K562 (cell line): ENCODE measurements at regions not wholly inside any gene's neighbourhood (a gene's known extent, or its start where the extent isn't known, plus 50 kb on each side); places are given as distances from the start of the nearest gene placed in this dataset.

Experiments
- ATAC-seq: fragments of 200-7000 bp; cut with Tn5 transposase; 3 replicates; pipeline ENCODE4 v1.9.1; 2020; ENCODE audit warnings: moderate library complexity
- BruUV-seq: library from RNA; stranded (reverse); fragments of 400-500 nt; replicated peaks from 2 replicates; lab custom pipeline; 2021; lab: Mats Ljungman, UMichigan
- CTCF ChIA-PET: fragments of 300-600 bp; formaldehyde crosslinking; extraction: SDS; loops from one replicate; lab custom pipeline; 2021; ENCODE audit warnings: low intra/inter-chr PET ratio; lab: Yijun Ruan, JAX
- POLR2A ChIA-PET: fragments of 300-600, 350-650 bp; sonication (Branson Sonifier 250); formaldehyde crosslinking; extraction: SDS; loops from one replicate; lab custom pipeline; 2021; ENCODE audit warnings: antibody characterized with exemption, inconsistent platforms; lab: Yijun Ruan, JAX
- DNase-seq, 4 experiments: peaks; one replicate each; pipeline versions ENCODE4 v3.0.0 to v3.0.0-alpha.2; 2011 to 2018; ENCODE audit warnings: low spot score in 3 of 4, mixed read lengths in 3 of 4; ENCODE audit errors: extremely low read depth in 1 of 4
- FAIRE-seq: peaks from 2 replicates; lab custom pipeline; 2011; peaks lifted over from hg19 to GRCh38; lab: Jason Lieb, UNC
- H2AFZ ChIP-seq: 2 replicates; pipeline ENCODE4 v1.6.0; 2011; ENCODE audit warnings: low read depth, low read length, control low read depth, inconsistent platforms
- H3K27ac ChIP-seq: fragments of 200-600 bp; 3 replicates; pipeline ENCODE4 v1.8.0; 2011; ENCODE audit warnings: low read depth, mild to moderate bottlenecking, control low read depth, inconsistent platforms, low read length, moderate library complexity, mixed read lengths; ENCODE audit errors: extremely low read depth
- H3K27me3 ChIP-seq, 2 experiments: fragments of 300-600 bp in 1 of 2; 2 replicates in 1 of 2; 3 replicates in 1 of 2; pipeline versions ENCODE4 v1.6.0 to v1.8.0; 2011; ENCODE audit warnings: inconsistent platforms in 2 of 2, low read length in 2 of 2, mild to moderate bottlenecking in 1 of 2, mixed read lengths in 1 of 2, moderate library complexity in 1 of 2; ENCODE audit not compliant: control insufficient read depth in 2 of 2, insufficient read depth in 2 of 2
- H3K36me3 ChIP-seq: fragments of 300-600 bp; 3 replicates; pipeline ENCODE4 v1.8.0; 2011; ENCODE audit warnings: mild to moderate bottlenecking, low read length, inconsistent platforms; ENCODE audit not compliant: control insufficient read depth, insufficient read depth
- H3K4me1 ChIP-seq, 2 experiments: fragments of 200-600 bp in 1 of 2; replicated peaks in 1 of 2; 2 replicates in 1 of 2; 3 replicates in 1 of 2; pipeline versions ENCODE4 v1.5.1 to v1.8.0; 2011; ENCODE audit warnings: inconsistent platforms in 2 of 2, low read length in 2 of 2, mild to moderate bottlenecking in 1 of 2, mixed read lengths in 1 of 2, moderate library complexity in 1 of 2; ENCODE audit not compliant: control insufficient read depth in 2 of 2, insufficient read depth in 2 of 2
- H3K4me2 ChIP-seq: 2 replicates; pipeline ENCODE4 v1.6.1; 2011; ENCODE audit warnings: low read length, control low read depth, inconsistent platforms, mixed read lengths; ENCODE audit not compliant: insufficient read depth
- H3K4me3 ChIP-seq: fragments of 200-600 bp; sonication (generic), shearing (Covaris generic); 2 replicates; pipeline ENCODE4 v1.5.1; 2016; ENCODE audit warnings: control low read depth, inconsistent platforms
- H3K79me2 ChIP-seq: fragments of 200-600 bp; 3 replicates; pipeline ENCODE4 v1.8.0; 2011; ENCODE audit warnings: low read length, inconsistent platforms; ENCODE audit not compliant: control insufficient read depth, insufficient read depth
- H3K9ac ChIP-seq, 2 experiments: 2 replicates each; pipeline versions ENCODE4 v1.6.0 to v1.6.1; 2011; ENCODE audit warnings: low read depth in 2 of 2, low read length in 2 of 2, control low read depth in 1 of 2, inconsistent platforms in 1 of 2, mild to moderate bottlenecking in 1 of 2, mixed read lengths in 1 of 2; ENCODE audit not compliant: insufficient read depth in 1 of 2
- H3K9me1 ChIP-seq: one replicate; pipeline ENCODE4 v1.6.0; 2011; ENCODE audit warnings: inconsistent platforms, mild to moderate bottlenecking, low read length, moderate library complexity; ENCODE audit not compliant: control insufficient read depth, insufficient read depth
- H3K9me3 ChIP-seq: replicated peaks from 2 replicates; pipeline ENCODE4 v1.5.1; 2011; ENCODE audit warnings: low read depth, low read length, inconsistent platforms; ENCODE audit not compliant: control insufficient read depth, insufficient read depth
- H4K20me1 ChIP-seq: replicated peaks from 2 replicates; pipeline ENCODE4 v1.6.1; 2011; ENCODE audit warnings: low read length, inconsistent platforms, mixed read lengths; ENCODE audit not compliant: control insufficient read depth, insufficient read depth
- BCL6 ChIP-seq: fragments of 250-450 bp; sonication (Bioruptor Pico); IDR thresholded peaks from 2 replicates; pipeline ENCODE4 v1.4.0; 2020
- ELF1 ChIP-seq: fragments of 200-800 bp; sonication (Bioruptor generic); IDR thresholded peaks from 2 replicates; pipeline ENCODE4 v1.6.1; 2016; ENCODE audit warnings: missing genetic modification characterization, missing compliant biosample characterization
- MAX ChIP-seq: sonication (generic); formaldehyde crosslinking; IDR thresholded peaks from 2 replicates; pipeline ENCODE4 v1.9.0; 2022; ENCODE audit warnings: mild to moderate bottlenecking, missing genetic modification reagents
- MCM5 ChIP-seq: fragments of 450-650 bp; IDR thresholded peaks from 2 replicates; pipeline ENCODE4 v1.6.1; 2016; ENCODE audit warnings: low read depth
- MEF2A ChIP-seq: IDR thresholded peaks from 2 replicates; pipeline ENCODE4 v1.6.1; 2011; ENCODE audit warnings: low read depth, mild to moderate bottlenecking, low read length, moderate library complexity; ENCODE audit not compliant: control insufficient read depth
- NFIX ChIP-seq: fragments of 250-450 bp; sonication (Bioruptor Pico); IDR thresholded peaks from 2 replicates; pipeline ENCODE4 v1.4.0; 2020; ENCODE audit warnings: low read depth, mild to moderate bottlenecking, moderate library complexity
- NFXL1 ChIP-seq: fragments of 450-650 bp; formaldehyde crosslinking; IDR thresholded peaks from 2 replicates; pipeline ENCODE4 v1.4.0; 2021; ENCODE audit warnings: mild to moderate bottlenecking
- SAP30 ChIP-seq: fragments of 200-600 bp; sonication (generic); IDR thresholded peaks from 2 replicates; pipeline ENCODE4 v1.6.1; 2012; ENCODE audit warnings: borderline replicate concordance, low read depth, mild to moderate bottlenecking, moderate library complexity, low read length, control low read depth, inconsistent platforms; ENCODE audit not compliant: insufficient read depth, poor library complexity, severe bottlenecking
- SIRT6 ChIP-seq: IDR thresholded peaks from one replicate; pipeline ENCODE4 v1.6.1; 2012; ENCODE audit warnings: low read depth, mild to moderate bottlenecking, control low read depth, inconsistent platforms, low read length, moderate library complexity
- SMAD2 ChIP-seq: fragments of 150-350 bp; IDR thresholded peaks from 2 replicates; pipeline ENCODE4 v1.6.1; 2014; ENCODE audit warnings: low read depth, mild to moderate bottlenecking, low read length
- TCF3 ChIP-seq: sonication (generic); formaldehyde crosslinking; IDR thresholded peaks from 2 replicates; pipeline ENCODE4 v1.4.0; 2020; ENCODE audit warnings: mild to moderate bottlenecking, missing genetic modification reagents
- XRCC5 ChIP-seq: fragments of 200-400 bp; formaldehyde crosslinking; IDR thresholded peaks from 2 replicates; pipeline ENCODE4 v1.6.1; 2017; ENCODE audit warnings: low read depth, mild to moderate bottlenecking, low read length
- ZFP30 ChIP-seq: fragments of 250-450 bp; sonication (Bioruptor Pico); IDR thresholded peaks from 2 replicates; pipeline ENCODE4 v1.8.0; 2022; ENCODE audit warnings: moderate library complexity, mild to moderate bottlenecking, inconsistent platforms, borderline replicate concordance
- ZNF140 ChIP-seq: fragments of 250-450 bp; sonication (Bioruptor Pico); IDR thresholded peaks from 2 replicates; pipeline ENCODE4 v1.8.0; 2021; ENCODE audit warnings: moderate library complexity, mild to moderate bottlenecking, inconsistent platforms
- WGBS: fragments of 100-300 bp; shearing (Covaris generic); methylation state at CpG from one replicate; pipeline ENCODE4 v1.1.6; 2016; ENCODE audit warnings: low coverage, mixed read lengths; ENCODE audit not compliant: insufficient coverage; ENCODE audit errors: missing lambda C conversion rate; 5-methylcytosine and 5-hydroxymethylcytosine counted together
- in situ Hi-C: fragments of 300-500 bp; cut with MboI; formaldehyde crosslinking; loops from 4 replicates; pipeline ENCODE4 v1.15.0; 2018; ENCODE audit warnings: inconsistent platforms, mixed read lengths
- intact Hi-C: fragments of 100-400 bp; cut with micrococcal nuclease; formaldehyde crosslinking; loops from 2 replicates; pipeline ENCODE4 v1.14.2; 2022
- TF ChIP-seq, protein P1 (sequence below): sonication (generic); formaldehyde crosslinking; IDR thresholded peaks from 2 replicates; pipeline ENCODE4 v1.8.0; 2023; ENCODE audit warnings: mild to moderate bottlenecking, missing genetic modification reagents

DNA sequence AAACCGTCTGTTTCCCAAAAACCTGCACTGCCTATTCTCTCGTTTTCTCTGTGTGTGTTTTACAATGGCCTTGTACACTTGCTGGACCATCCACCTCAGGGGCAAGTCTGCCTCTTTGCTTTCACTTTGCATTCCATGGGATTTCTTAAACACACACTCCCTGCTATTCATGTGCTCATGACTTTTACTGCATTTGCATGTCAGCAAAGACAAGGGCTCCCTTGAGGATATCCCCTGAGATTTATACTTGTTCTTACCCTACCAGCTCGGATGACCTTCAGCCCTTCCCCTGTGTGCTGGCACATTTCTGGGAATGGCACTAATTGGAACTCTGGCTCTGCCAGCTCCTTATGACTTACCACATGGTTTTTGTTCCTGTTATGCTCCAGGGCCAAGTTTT, 386.9 kb downstream of the AMY1C start:
- intact Hi-C loops (no loop called here), in situ Hi-C loops (no loop called here)
- ChIA-PET CTCF (no interaction called here), POLR2A (no interaction called here)
- H2AFZ ChIP-seq: no peak overlapping the region
- no peaks in the 10 kb centered on the region for H3K9me3 ChIP-seq
- WGBS: 3% methylated on average over 3 of the region's 3 CpGs
- H3K79me2 ChIP-seq: no peaks in the 10 kb centered on the region
- no peaks in the 10 kb centered on the region for H3K36me3 ChIP-seq
- H3K4me3 ChIP-seq: no peak overlapping the region
- H3K4me1 ChIP-seq: no peaks in the 10 kb centered on the region
- H3K9ac ChIP-seq: no peak overlapping the region
- BruUV-seq: no TSS peak
- no peaks in the 10 kb centered on the region for H3K27me3 ChIP-seq
- ATAC-seq: no peak
- H3K27ac ChIP-seq: no peak overlapping the region
- TF ChIP-seq TCF3 (CRISPR knock-in tag): no peak
- TF ChIP-seq XRCC5: no peak
- no peak for TF ChIP-seq MEF2A
- no peak for TF ChIP-seq MCM5
- no peak for TF ChIP-seq MAX (CRISPR knock-in tag)
- no peak for TF ChIP-seq BCL6 (CRISPR knock-in tag)
- no peak for DNase-seq
- no peaks in the 10 kb centered on the region for H3K9me1 ChIP-seq
- no peaks in the 10 kb centered on the region for H4K20me1 ChIP-seq
- H3K4me2 ChIP-seq: no peak overlapping the region
- no peak for FAIRE-seq

GRCh38 chr1:104156738-104157137, 407.0 kb downstream of the AMY1C start:
- FAIRE-seq: no peak
- CTCF ChIA-PET: no interaction called here
- Histone ChIP-seq H4K20me1 (no peaks in the 10 kb centered on the region), H3K9ac (no peak overlapping the region), H3K4me1 (no peaks in the 10 kb centered on the region), H3K27me3 (no peaks in the 10 kb centered on the region), H3K4me2 (no peak overlapping the region), H3K36me3 (no peaks in the 10 kb centered on the region), H3K9me3 (no peaks in the 10 kb centered on the region), H3K9me1 (no peaks in the 10 kb centered on the region), H3K27ac (no peak overlapping the region), H3K4me3 (no peak overlapping the region), H2AFZ (no peak overlapping the region), H3K79me2 (no peaks in the 10 kb centered on the region)
- in situ Hi-C loops (no loop called here), intact Hi-C loops (no loop called here)
- no peak for ATAC-seq
- POLR2A ChIA-PET: no interaction called here
- no peak for DNase-seq
- BruUV-seq: no TSS peak
- WGBS: 0% methylated on average over 4 of the region's 4 CpGs
- TF ChIP-seq NFXL1 (CRISPR knock-in tag) (no peak), SMAD2 (no peak), SAP30 (no peak), ELF1 (no peak), SIRT6 (no peak), ZNF140 (CRISPR knock-in tag) (no peak), ZFP30 (no peak), NFIX (CRISPR knock-in tag) (no peak)
- TF ChIP-seq, protein P1, sequence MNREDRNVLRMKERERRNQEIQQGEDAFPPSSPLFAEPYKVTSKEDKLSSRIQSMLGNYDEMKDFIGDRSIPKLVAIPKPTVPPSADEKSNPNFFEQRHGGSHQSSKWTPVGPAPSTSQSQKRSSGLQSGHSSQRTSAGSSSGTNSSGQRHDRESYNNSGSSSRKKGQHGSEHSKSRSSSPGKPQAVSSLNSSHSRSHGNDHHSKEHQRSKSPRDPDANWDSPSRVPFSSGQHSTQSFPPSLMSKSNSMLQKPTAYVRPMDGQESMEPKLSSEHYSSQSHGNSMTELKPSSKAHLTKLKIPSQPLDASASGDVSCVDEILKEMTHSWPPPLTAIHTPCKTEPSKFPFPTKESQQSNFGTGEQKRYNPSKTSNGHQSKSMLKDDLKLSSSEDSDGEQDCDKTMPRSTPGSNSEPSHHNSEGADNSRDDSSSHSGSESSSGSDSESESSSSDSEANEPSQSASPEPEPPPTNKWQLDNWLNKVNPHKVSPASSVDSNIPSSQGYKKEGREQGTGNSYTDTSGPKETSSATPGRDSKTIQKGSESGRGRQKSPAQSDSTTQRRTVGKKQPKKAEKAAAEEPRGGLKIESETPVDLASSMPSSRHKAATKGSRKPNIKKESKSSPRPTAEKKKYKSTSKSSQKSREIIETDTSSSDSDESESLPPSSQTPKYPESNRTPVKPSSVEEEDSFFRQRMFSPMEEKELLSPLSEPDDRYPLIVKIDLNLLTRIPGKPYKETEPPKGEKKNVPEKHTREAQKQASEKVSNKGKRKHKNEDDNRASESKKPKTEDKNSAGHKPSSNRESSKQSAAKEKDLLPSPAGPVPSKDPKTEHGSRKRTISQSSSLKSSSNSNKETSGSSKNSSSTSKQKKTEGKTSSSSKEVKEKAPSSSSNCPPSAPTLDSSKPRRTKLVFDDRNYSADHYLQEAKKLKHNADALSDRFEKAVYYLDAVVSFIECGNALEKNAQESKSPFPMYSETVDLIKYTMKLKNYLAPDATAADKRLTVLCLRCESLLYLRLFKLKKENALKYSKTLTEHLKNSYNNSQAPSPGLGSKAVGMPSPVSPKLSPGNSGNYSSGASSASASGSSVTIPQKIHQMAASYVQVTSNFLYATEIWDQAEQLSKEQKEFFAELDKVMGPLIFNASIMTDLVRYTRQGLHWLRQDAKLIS: no peak
